Endothelial cell of umbilical vein (primary cell): ENCODE measurements at regions not wholly inside any gene's neighbourhood (a gene's known extent, or its start where the extent isn't known, plus 50 kb on each side); places are given as distances from the start of the nearest gene placed in this dataset.

ENCODE experiments used
- BruUV-seq: library from RNA; stranded (reverse); fragments of 400-500 nt; replicated peaks from 2 replicates; lab custom pipeline; 2021; lab: Mats Ljungman, UMichigan
- CTCF ChIA-PET: fragments of 300-600, 350-600 bp; sonication (Branson Sonifier 250); formaldehyde crosslinking; loops from one replicate; lab custom pipeline; 2021; ENCODE audit warnings: antibody characterized with exemption, inconsistent platforms; lab: Charles Lee
- POLR2A ChIA-PET: fragments of 300-600, 350-600 bp; sonication (Branson Sonifier 250); formaldehyde crosslinking; loops from one replicate; lab custom pipeline; 2021; ENCODE audit warnings: antibody characterized with exemption, inconsistent platforms; lab: Charles Lee
- DNase-seq: peaks from one replicate; pipeline ENCODE4 v3.0.0-alpha.2; 2011; ENCODE audit warnings: low read depth, low spot score
- FAIRE-seq: peaks from 2 replicates; lab custom pipeline; 2011; peaks lifted over from hg19 to GRCh38; lab: Jason Lieb, UNC
- H2AFZ ChIP-seq: 2 replicates; pipeline ENCODE4 v1.6.0; 2012; ENCODE audit warnings: low read depth, low read length, control low read depth, inconsistent platforms
- H3K27ac ChIP-seq: 2 replicates; pipeline ENCODE4 v1.5.1; 2011; ENCODE audit warnings: low read depth, mild to moderate bottlenecking, control low read depth, low read length, moderate library complexity; ENCODE audit not compliant: insufficient read depth
- H3K27me3 ChIP-seq, 2 experiments: 2 replicates each; pipeline versions ENCODE4 v1.6.0 to v1.6.1; 2011; ENCODE audit warnings: low read length in 2 of 2, mixed read lengths in 1 of 2; ENCODE audit not compliant: control insufficient read depth in 2 of 2, insufficient read depth in 2 of 2
- H3K36me3 ChIP-seq, 2 experiments: 2 replicates in 1 of 2; 3 replicates in 1 of 2; pipeline ENCODE4 v1.5.1; 2011; ENCODE audit warnings: low read length in 2 of 2, mild to moderate bottlenecking in 1 of 2, moderate library complexity in 1 of 2; ENCODE audit not compliant: control insufficient read depth in 2 of 2, insufficient read depth in 2 of 2; ENCODE audit errors: extremely low read depth in 1 of 2
- H3K4me1 ChIP-seq: 3 replicates; pipeline ENCODE4 v1.5.1; 2011; ENCODE audit warnings: mild to moderate bottlenecking, low read length; ENCODE audit not compliant: control insufficient read depth, insufficient read depth; ENCODE audit errors: extremely low read depth
- H3K4me2 ChIP-seq: 2 replicates; pipeline ENCODE4 v1.6.1; 2011; ENCODE audit warnings: low read length, control low read depth, mixed read lengths; ENCODE audit not compliant: insufficient read depth
- H3K4me3 ChIP-seq, 3 experiments: fragments of 200-600 bp in 1 of 3; sonication (generic), shearing (Covaris generic) in 1 of 3; replicated peaks in 1 of 3; 2 replicates each; pipeline ENCODE4 v1.5.1; 2011 to 2016; ENCODE audit warnings: control low read depth in 3 of 3, low read length in 3 of 3, mild to moderate bottlenecking in 2 of 3, inconsistent platforms in 1 of 3, low read depth in 1 of 3, moderate library complexity in 1 of 3; ENCODE audit not compliant: insufficient read depth in 1 of 3
- H3K79me2 ChIP-seq: 2 replicates; pipeline ENCODE4 v1.6.0; 2012; ENCODE audit warnings: low read length, inconsistent platforms; ENCODE audit not compliant: control insufficient read depth, insufficient read depth
- H3K9ac ChIP-seq: replicated peaks from 2 replicates; pipeline ENCODE3; 2011; ENCODE audit warnings: low read length, control low read depth; ENCODE audit not compliant: insufficient read depth; ENCODE audit errors: extremely low read depth
- H3K9me1 ChIP-seq: replicated peaks from 3 replicates; pipeline ENCODE4 v1.6.0; 2011; ENCODE audit warnings: mild to moderate bottlenecking, low read length; ENCODE audit not compliant: control insufficient read depth, insufficient read depth; ENCODE audit errors: extremely low read depth
- H3K9me3 ChIP-seq: replicated peaks from 2 replicates; pipeline ENCODE4 v1.5.1; 2012; ENCODE audit warnings: low read length, inconsistent platforms; ENCODE audit not compliant: control insufficient read depth, insufficient read depth
- H4K20me1 ChIP-seq: replicated peaks from 2 replicates; pipeline ENCODE3; 2011; ENCODE audit warnings: mild to moderate bottlenecking, low read length; ENCODE audit not compliant: control insufficient read depth, insufficient read depth; ENCODE audit errors: extremely low read depth
- EZH2 ChIP-seq: IDR thresholded peaks from 2 replicates; pipeline ENCODE4 v1.6.1; 2012; ENCODE audit warnings: borderline replicate concordance, low read depth, mild to moderate bottlenecking, moderate library complexity, low read length, inconsistent platforms; ENCODE audit not compliant: severe bottlenecking
- FOS ChIP-seq: IDR thresholded peaks from 2 replicates; pipeline ENCODE4 v1.6.1; 2011; ENCODE audit warnings: mild to moderate bottlenecking, low read length, moderate library complexity, borderline replicate concordance; ENCODE audit not compliant: insufficient read depth
- GATA2 ChIP-seq: IDR thresholded peaks from 2 replicates; pipeline ENCODE4 v1.7.0; 2011; ENCODE audit warnings: low read depth, mild to moderate bottlenecking, moderate library complexity, mixed read lengths, low read length; ENCODE audit not compliant: insufficient read length, insufficient read depth
- JUN ChIP-seq: IDR thresholded peaks from 2 replicates; pipeline ENCODE4 v1.6.1; 2011; ENCODE audit warnings: borderline replicate concordance, low read depth; ENCODE audit not compliant: insufficient read length, insufficient read depth
- MYC ChIP-seq: IDR thresholded peaks from one replicate; pipeline ENCODE4 v1.6.1; 2011; ENCODE audit warnings: mild to moderate bottlenecking, low read depth, low read length
- POLR2A ChIP-seq: IDR thresholded peaks from 2 replicates; pipeline ENCODE4 v1.6.1; 2012; ENCODE audit warnings: low read depth, mild to moderate bottlenecking, control low read depth, low read length
- POLR2AphosphoS5 ChIP-seq: IDR thresholded peaks from 2 replicates; pipeline ENCODE4 v1.6.1; 2012; ENCODE audit warnings: low read depth, mild to moderate bottlenecking, control low read depth, low read length, moderate library complexity; ENCODE audit not compliant: insufficient read depth
- dilution Hi-C: fragments of 300-500 bp; cut with MboI; formaldehyde crosslinking; loops from one replicate; pipeline ENCODE4 v1.15.0; 2019; ENCODE audit warnings: low sequenced_read_pairs; ENCODE audit not compliant: extremely low pct_ligation_motif_present
- intact Hi-C: fragments of 100-400 bp; cut with micrococcal nuclease; formaldehyde crosslinking; loops from one replicate; pipeline ENCODE4 v1.10.0; 2022
- TF ChIP-seq, protein P1 (sequence below): IDR thresholded peaks from 2 replicates; pipeline ENCODE4 v1.6.1; 2011; ENCODE audit not compliant: insufficient read depth, insufficient read length
- TF ChIP-seq, protein P2 (sequence below), 2 donors: IDR thresholded peaks; 1 replicate in 1 of 2; 2 replicates in 1 of 2; pipeline ENCODE4 v1.5.1; 2011; ENCODE audit warnings: low read length in 2 of 2, mild to moderate bottlenecking in 2 of 2, moderate library complexity in 2 of 2, control low read depth in 1 of 2, inconsistent platforms in 1 of 2, low read depth in 1 of 2; ENCODE audit not compliant: insufficient read depth in 1 of 2; ENCODE audit errors: extremely low read depth in 1 of 2

DNA sequence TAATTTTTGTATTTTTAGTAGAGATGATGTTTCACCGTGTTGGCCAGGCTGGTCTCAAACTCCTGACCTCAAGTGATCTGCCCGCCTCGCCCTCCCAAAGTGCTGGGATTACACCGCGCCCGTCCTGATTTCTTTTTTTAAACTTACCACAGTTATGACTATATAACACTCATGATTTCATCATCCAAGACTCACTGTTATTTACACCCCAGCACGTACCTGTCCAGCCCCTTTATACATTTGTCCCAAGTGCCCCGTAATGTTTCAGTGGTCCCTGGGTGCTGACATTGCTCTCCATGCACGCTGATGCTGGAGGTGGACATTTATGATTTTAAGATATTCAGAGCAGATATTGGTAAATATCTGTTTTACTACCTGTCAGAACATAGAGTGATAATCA lies 219.9 kb upstream of the GMDS start:
- intact Hi-C loops, result no loop called here

More for the DNA sequence above, 219.9 kb upstream of the GMDS start:
- BruUV-seq, result no TSS peak
- ChIA-PET POLR2A (no interaction called here), CTCF (interaction anchor here (1.2 kb wide), 1 partner anchor 169 kb away, joined by 3 read pairs; no protein-coding TSS in a partner anchor)
- no peaks in the 10 kb centered on the region for H3K9me3 ChIP-seq
- no peaks in the 10 kb centered on the region for H3K4me1 ChIP-seq
- H3K4me3 ChIP-seq, result no peak overlapping the region
- DNase-seq (no peak), FAIRE-seq (no peak)
- H3K9me1 ChIP-seq, result no peaks in the 10 kb centered on the region
- no peak overlapping the region for H3K27ac ChIP-seq
- H3K4me2 ChIP-seq, result no peak overlapping the region
- no peaks in the 10 kb centered on the region for H3K36me3 ChIP-seq
- peaks cover 6 to 11% of the 10 kb centered on the region in 2 experiments for H3K27me3 ChIP-seq
- dilution Hi-C loops, result loop anchor here (25.0 kb wide), 1 partner anchor 147 kb away; no protein-coding TSS in a partner anchor
- no peaks in the 10 kb centered on the region for H3K79me2 ChIP-seq
- H3K9ac ChIP-seq, result no peak overlapping the region
- no peak for TF ChIP-seq FOS
- TF ChIP-seq MYC, result no peak
- no peak for TF ChIP-seq JUN
- no peak for TF ChIP-seq GATA2
- TF ChIP-seq, protein P1, sequence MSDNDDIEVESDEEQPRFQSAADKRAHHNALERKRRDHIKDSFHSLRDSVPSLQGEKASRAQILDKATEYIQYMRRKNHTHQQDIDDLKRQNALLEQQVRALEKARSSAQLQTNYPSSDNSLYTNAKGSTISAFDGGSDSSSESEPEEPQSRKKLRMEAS, result no peak
- TF ChIP-seq, protein P2, sequence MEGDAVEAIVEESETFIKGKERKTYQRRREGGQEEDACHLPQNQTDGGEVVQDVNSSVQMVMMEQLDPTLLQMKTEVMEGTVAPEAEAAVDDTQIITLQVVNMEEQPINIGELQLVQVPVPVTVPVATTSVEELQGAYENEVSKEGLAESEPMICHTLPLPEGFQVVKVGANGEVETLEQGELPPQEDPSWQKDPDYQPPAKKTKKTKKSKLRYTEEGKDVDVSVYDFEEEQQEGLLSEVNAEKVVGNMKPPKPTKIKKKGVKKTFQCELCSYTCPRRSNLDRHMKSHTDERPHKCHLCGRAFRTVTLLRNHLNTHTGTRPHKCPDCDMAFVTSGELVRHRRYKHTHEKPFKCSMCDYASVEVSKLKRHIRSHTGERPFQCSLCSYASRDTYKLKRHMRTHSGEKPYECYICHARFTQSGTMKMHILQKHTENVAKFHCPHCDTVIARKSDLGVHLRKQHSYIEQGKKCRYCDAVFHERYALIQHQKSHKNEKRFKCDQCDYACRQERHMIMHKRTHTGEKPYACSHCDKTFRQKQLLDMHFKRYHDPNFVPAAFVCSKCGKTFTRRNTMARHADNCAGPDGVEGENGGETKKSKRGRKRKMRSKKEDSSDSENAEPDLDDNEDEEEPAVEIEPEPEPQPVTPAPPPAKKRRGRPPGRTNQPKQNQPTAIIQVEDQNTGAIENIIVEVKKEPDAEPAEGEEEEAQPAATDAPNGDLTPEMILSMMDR (IDR thresholded peaks at IDR 0.05; ENCODE audit: extremely low read depth in 1 of 2, insufficient read depth in 1 of 2, low read depth in 1 of 2, low read length in 2 of 2), result no peak
- no peak for TF ChIP-seq POLR2AphosphoS5
- no peak for TF ChIP-seq POLR2A
- TF ChIP-seq EZH2, result no peak
- H2AFZ ChIP-seq, result no peak overlapping the region
- H4K20me1 ChIP-seq, result no peaks in the 10 kb centered on the region
